Thyroid gland (tissue), 4 donors: ENCODE measurements at regions not wholly inside any gene's neighbourhood (a gene's known extent, or its start where the extent isn't known, plus 50 kb on each side); places are given as distances from the start of the nearest gene placed in this dataset.

ENCODE experiments used
- DNase-seq, 2 donors: peaks; one replicate each; pipeline ENCODE4 v3.0.0-alpha.2; 2019
- H3K27ac ChIP-seq, 3 donors: fragments of 200-600 bp; sonication (generic); 1 replicate in 2 of 3; 2 replicates in 1 of 3; pipeline ENCODE4 v1.5.1; 2016 to 2019; ENCODE audit warnings: mild to moderate bottlenecking in 1 of 3, moderate library complexity in 1 of 3
- H3K27me3 ChIP-seq: fragments of 200-600 bp; sonication (generic); one replicate; pipeline ENCODE4 v1.5.1; 2019
- H3K36me3 ChIP-seq, 2 donors: fragments of 200-600 bp; sonication (generic); one replicate each; pipeline ENCODE4 v1.5.1; 2016 to 2019
- H3K4me1 ChIP-seq, 2 donors: fragments of 200-600 bp; sonication (generic); one replicate each; pipeline ENCODE4 v1.5.1; 2017 to 2019
- H3K4me3 ChIP-seq, 3 donors: fragments of 200-600 bp; sonication (generic); replicated peaks in 1 of 3; 1 replicate in 2 of 3; 2 replicates in 1 of 3; pipeline ENCODE4 v1.5.1; 2016; ENCODE audit warnings: mild to moderate bottlenecking in 1 of 3
- H3K9me3 ChIP-seq: fragments of 200-600 bp; sonication (generic); one replicate; pipeline ENCODE4 v1.5.1; 2017
- CTCF ChIP-seq, 6 experiments: fragments of 200-600 bp in 3 of 6; fragments of 450-650 bp in 3 of 6; sonication (generic) in 3 of 6; IDR thresholded peaks; one replicate each; pipeline ENCODE4 v1.5.1; 2016 to 2019; ENCODE audit warnings: antibody characterized with exemption in 6 of 6, mild to moderate bottlenecking in 2 of 6, inconsistent platforms in 1 of 6, moderate library complexity in 1 of 6
- POLR2A ChIP-seq, 2 donors: fragments of 450-650 bp; IDR thresholded peaks; one replicate each; pipeline ENCODE4 v1.6.1; 2017; ENCODE audit warnings: antibody characterized with exemption in 2 of 2, mild to moderate bottlenecking in 2 of 2, moderate library complexity in 1 of 2
- WGBS, 2 donors: methylation state at CpG; one replicate each; pipeline ENCODE4 v1.1.5; 2017; 5-methylcytosine and 5-hydroxymethylcytosine counted together
- intact Hi-C: fragments of 100-400 bp; cut with DNase I; formaldehyde crosslinking; loops from one replicate; pipeline ENCODE4 v1.15.1; 2023

GRCh38 chr12:124096869-124097434, 123.9 kb downstream of the ZNF664 start:
- DNase-seq: no peak
- Histone ChIP-seq H3K27me3 (no peaks in the 10 kb centered on the region), H3K27ac (no peak overlapping the region), H3K9me3 (no peaks in the 10 kb centered on the region), H3K36me3 (no peaks in the 10 kb centered on the region), H3K4me3 (no peak overlapping the region), H3K4me1 (no peaks in the 10 kb centered on the region)
- TF ChIP-seq POLR2A (IDR thresholded peaks at IDR 0.05): no peak
- TF ChIP-seq CTCF (IDR thresholded peaks at IDR 0.05): no peak
- 90 to 91% methylated on average over 10 of the region's 10 CpGs for WGBS, 2 donors
- intact Hi-C loops: no loop called here

GRCh38 chr12:124097701-124098100, 124.7 kb downstream of the ZNF664 start:
- H3K27me3 ChIP-seq: no peaks in the 10 kb centered on the region
- intact Hi-C loops: no loop called here
- H3K4me3 ChIP-seq: no peak overlapping the region
- 47 to 53% methylated on average over 7 of the region's 7 CpGs for WGBS, 2 donors
- DNase-seq: no peak
- no peaks in the 10 kb centered on the region for H3K9me3 ChIP-seq
- no peak for TF ChIP-seq POLR2A (IDR thresholded peaks at IDR 0.05)
- TF ChIP-seq CTCF (IDR thresholded peaks at IDR 0.05): no peak
- H3K27ac ChIP-seq: no peak overlapping the region
- no peaks in the 10 kb centered on the region for H3K36me3 ChIP-seq
- H3K4me1 ChIP-seq: no peaks in the 10 kb centered on the region

GRCh38 chr12:124098101-124098757, 125.2 kb downstream of the ZNF664 start:
- H3K9me3 ChIP-seq: no peaks in the 10 kb centered on the region
- no peak for DNase-seq
- no peaks in the 10 kb centered on the region for H3K36me3 ChIP-seq
- no peak overlapping the region for H3K4me3 ChIP-seq
- TF ChIP-seq POLR2A (IDR thresholded peaks at IDR 0.05) (no peak), CTCF (IDR thresholded peaks at IDR 0.05) (no peak)
- H3K4me1 ChIP-seq: no peaks in the 10 kb centered on the region
- intact Hi-C loops: no loop called here
- 72 to 75% methylated on average over 10 to 14 of the region's 14 CpGs for WGBS, 2 donors
- H3K27me3 ChIP-seq: no peaks in the 10 kb centered on the region
- H3K27ac ChIP-seq: no peak overlapping the region

GRCh38 chr12:124098887-124099286, 125.9 kb downstream of the ZNF664 start:
- H3K27ac ChIP-seq: no peak overlapping the region
- H3K4me3 ChIP-seq: no peak overlapping the region
- intact Hi-C loops: no loop called here
- H3K27me3 ChIP-seq: no peaks in the 10 kb centered on the region
- no peak for TF ChIP-seq CTCF (IDR thresholded peaks at IDR 0.05)
- no peak for TF ChIP-seq POLR2A (IDR thresholded peaks at IDR 0.05)
- no peak for DNase-seq
- WGBS, 2 donors: 79 to 81% methylated on average over 8 of the region's 8 CpGs
- no peaks in the 10 kb centered on the region for H3K4me1 ChIP-seq
- H3K36me3 ChIP-seq: no peaks in the 10 kb centered on the region
- no peaks in the 10 kb centered on the region for H3K9me3 ChIP-seq

- Histone ChIP-seq H3K36me3 (no peaks in the 10 kb centered on the region), H3K9me3 (no peaks in the 10 kb centered on the region), H3K4me1 (no peaks in the 10 kb centered on the region), H3K27me3 (no peaks in the 10 kb centered on the region), H3K4me3 (no peak overlapping the region), H3K27ac (no peak overlapping the region)
- TF ChIP-seq POLR2A (IDR thresholded peaks at IDR 0.05): no peak
- 88 to 96% methylated on average over 11 to 16 of the region's 16 CpGs for WGBS, 2 donors
- DNase-seq: no peak
- intact Hi-C loops: no loop called here
These were observed 126.6 kb downstream of the ZNF664 start for GRCh38 chr12:124099661-124100060.
